ENCODE measurements at regions not wholly inside any gene's neighbourhood (a gene's known extent, or its start where the extent isn't known, plus 50 kb on each side); places are given as distances from the start of the nearest gene placed in this dataset.

DNA sequence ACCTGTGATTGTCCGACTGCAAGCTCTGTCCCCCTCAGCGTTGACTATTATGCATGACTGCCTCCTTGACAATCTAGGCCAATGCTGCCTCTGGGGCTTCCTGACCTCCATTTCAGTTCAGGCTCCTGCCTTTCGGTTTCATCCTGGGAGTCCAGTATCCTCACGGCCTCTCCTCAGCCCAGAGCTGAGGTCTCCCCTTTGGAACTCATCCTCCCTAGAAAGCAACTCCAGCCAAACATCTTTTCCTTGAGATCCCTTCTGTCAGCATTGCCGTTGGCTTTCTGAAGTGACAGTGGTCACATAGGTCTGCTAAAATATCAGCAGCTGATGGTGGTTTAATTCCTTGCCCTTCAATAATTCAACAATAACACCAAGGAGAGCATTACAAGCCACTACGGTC lies 519.1 kb upstream of the NBEA start:
- TF ChIP-seq, protein P1, sequence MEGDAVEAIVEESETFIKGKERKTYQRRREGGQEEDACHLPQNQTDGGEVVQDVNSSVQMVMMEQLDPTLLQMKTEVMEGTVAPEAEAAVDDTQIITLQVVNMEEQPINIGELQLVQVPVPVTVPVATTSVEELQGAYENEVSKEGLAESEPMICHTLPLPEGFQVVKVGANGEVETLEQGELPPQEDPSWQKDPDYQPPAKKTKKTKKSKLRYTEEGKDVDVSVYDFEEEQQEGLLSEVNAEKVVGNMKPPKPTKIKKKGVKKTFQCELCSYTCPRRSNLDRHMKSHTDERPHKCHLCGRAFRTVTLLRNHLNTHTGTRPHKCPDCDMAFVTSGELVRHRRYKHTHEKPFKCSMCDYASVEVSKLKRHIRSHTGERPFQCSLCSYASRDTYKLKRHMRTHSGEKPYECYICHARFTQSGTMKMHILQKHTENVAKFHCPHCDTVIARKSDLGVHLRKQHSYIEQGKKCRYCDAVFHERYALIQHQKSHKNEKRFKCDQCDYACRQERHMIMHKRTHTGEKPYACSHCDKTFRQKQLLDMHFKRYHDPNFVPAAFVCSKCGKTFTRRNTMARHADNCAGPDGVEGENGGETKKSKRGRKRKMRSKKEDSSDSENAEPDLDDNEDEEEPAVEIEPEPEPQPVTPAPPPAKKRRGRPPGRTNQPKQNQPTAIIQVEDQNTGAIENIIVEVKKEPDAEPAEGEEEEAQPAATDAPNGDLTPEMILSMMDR (IDR thresholded peaks at IDR 0.05), result no peak
- TF ChIP-seq POLR2A (IDR thresholded peaks at IDR 0.05), result no peak

DNA sequence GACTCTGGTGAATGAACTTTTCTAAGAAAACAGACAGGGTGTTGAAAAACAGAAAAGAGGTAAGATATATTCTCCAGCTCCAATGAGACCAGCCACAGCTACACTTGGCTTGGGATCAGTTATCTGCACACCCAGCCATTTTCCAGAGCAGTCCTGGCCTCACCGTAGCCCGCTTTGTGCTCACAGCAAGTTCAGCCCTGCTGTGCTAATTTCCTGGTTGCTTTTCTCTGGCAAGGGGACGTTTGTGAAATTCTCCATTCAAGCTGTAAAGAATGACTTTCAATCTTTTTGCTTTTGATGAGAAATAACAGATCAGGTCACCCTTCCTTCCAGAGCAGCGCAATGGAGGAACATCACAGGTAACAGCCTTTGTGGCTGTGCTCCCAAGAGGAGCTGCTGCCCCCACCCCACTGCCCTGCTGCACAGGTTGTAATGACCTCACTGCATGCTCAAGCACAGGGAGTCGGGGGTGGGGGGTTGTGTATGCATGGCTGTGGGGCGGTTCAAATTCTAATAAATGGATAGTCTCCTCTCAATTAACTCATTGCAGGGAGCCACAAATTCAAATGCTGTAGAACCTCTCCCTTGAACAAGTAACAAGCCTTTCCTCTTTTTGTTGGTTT lies 516.6 kb upstream of the NBEA start:
- H3K9me3 ChIP-seq, result no peaks in the 10 kb centered on the region
- no peaks in the 10 kb centered on the region for H3K4me1 ChIP-seq
- H3K4me3 ChIP-seq, result no peak overlapping the region
- intact Hi-C loops (cut with DNase I; ENCODE audit: low total_unique reads), result no loop called here
- DNase-seq, result no peak
- no peak overlapping the region for H3K27ac ChIP-seq
- H3K27me3 ChIP-seq, result no peaks in the 10 kb centered on the region
- no peaks in the 10 kb centered on the region for H3K36me3 ChIP-seq (ENCODE audit: low read depth, missing control alignments)
- WGBS, 2 donors, result 75 to 79% methylated on average over 6 of the region's 6 CpGs
- TF ChIP-seq POLR2A (IDR thresholded peaks at IDR 0.05), result no peak
- TF ChIP-seq, protein P1 (IDR thresholded peaks at IDR 0.05), result no peak

More for the DNA sequence above, 519.1 kb upstream of the NBEA start:
- Histone ChIP-seq H3K4me1 (no peaks in the 10 kb centered on the region), H3K4me3 (no peak overlapping the region), H3K36me3 (ENCODE audit: low read depth, missing control alignments) (no peaks in the 10 kb centered on the region), H3K27me3 (no peaks in the 10 kb centered on the region), H3K9me3 (no peaks in the 10 kb centered on the region), H3K27ac (no peak overlapping the region)
- no peak for DNase-seq
- WGBS, 2 donors, result 96 to 98% methylated on average over 6 of the region's 6 CpGs
- intact Hi-C loops (cut with DNase I; ENCODE audit: low total_unique reads), result no loop called here

DNA sequence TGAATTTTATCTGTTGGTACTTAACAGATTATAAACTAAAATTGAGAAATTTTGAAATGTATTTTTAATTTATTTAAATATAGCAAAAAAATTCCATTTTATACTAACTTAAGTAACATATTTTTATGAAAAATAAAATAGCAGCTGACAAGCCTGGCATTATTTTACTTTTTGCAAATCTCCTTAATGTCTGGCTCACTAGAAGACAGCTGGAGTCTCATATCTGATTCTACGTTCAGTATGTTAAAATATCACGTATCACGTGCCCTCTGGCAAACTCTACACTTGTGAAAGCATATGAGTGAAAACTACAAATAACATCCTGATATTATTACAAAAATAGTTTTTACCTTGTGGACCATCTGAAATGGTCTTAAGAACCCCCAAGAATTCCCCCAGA lies 513.2 kb upstream of the NBEA start:
- no peak for TF ChIP-seq POLR2A (IDR thresholded peaks at IDR 0.05)
- Histone ChIP-seq H3K4me1 (no peaks in the 10 kb centered on the region), H3K4me3 (no peak overlapping the region), H3K9me3 (no peaks in the 10 kb centered on the region), H3K27ac (no peak overlapping the region), H3K27me3 (no peaks in the 10 kb centered on the region), H3K36me3 (ENCODE audit: low read depth, missing control alignments) (no peaks in the 10 kb centered on the region)
- intact Hi-C loops (cut with DNase I; ENCODE audit: low total_unique reads), result no loop called here
- 93 to 97% methylated on average over 3 of the region's 3 CpGs for WGBS, 2 donors
- no peak for DNase-seq

DNA sequence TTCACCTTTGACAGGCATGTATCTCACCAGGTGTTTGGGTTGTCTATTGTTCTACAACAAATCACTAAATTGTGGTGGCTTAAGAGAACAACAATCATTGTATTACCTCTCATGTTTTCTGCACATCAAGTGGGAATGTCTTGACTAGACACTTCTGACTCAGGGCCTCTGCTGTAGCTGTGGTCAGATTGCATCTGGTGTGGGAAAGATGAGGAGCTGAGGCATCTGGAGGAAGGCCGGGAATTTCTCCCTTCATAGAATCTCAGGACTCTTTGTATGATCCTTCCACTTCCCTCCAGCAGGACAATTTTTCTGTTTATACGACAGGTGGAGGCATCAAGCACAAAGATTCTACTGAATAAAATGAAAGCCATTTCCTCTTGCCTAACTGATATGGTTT lies 511.8 kb upstream of the NBEA start:
- Histone ChIP-seq H3K36me3 (ENCODE audit: low read depth, missing control alignments) (no peaks in the 10 kb centered on the region), H3K27ac (no peak overlapping the region), H3K9me3 (no peaks in the 10 kb centered on the region), H3K4me3 (no peak overlapping the region), H3K27me3 (no peaks in the 10 kb centered on the region), H3K4me1 (no peaks in the 10 kb centered on the region)
- TF ChIP-seq, protein P1 (IDR thresholded peaks at IDR 0.05), result no peak
- TF ChIP-seq POLR2A (IDR thresholded peaks at IDR 0.05), result no peak
- intact Hi-C loops (cut with DNase I; ENCODE audit: low total_unique reads), result no loop called here
- WGBS, 2 donors, result 48 to 91% methylated on average over 2 of the region's 2 CpGs
- no peak for DNase-seq

DNA sequence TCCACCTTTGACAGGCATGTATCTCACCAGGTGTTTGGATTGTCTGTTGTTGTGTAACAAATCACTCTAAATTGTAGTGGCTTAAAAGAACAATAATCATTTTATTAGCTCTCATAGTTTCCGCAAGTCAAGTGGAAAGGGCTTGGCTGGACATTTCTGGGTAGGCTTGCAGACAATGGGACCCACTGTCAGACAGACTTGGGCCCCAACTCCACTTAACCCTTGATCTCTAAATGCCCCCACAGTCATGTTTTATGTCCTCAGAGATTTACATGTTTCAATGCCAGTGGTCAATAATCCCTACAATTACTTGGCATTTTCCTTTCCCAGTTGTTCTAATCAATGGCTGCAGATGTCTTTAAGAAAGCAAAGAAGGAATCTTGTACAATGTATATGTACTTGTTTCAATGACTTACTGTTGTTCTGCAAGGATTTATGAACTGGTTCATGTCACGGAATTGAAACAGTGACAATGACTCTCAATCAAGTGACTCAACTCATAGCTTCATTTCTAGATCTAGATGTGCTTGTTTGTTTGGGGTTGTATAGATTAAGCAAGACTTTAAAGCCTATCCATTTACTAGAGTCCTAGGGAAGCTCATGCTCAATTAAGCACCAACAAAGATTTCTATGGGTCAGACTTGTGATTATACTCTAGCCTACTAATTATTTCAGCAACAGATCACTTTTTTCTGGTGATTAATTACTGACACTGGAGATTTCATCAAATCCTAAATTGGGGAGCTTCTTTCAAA lies 510.1 kb upstream of the NBEA start:
- no peaks in the 10 kb centered on the region for H3K4me1 ChIP-seq
- no peak overlapping the region for H3K4me3 ChIP-seq
- no peak overlapping the region for H3K27ac ChIP-seq
- DNase-seq, result no peak
- no peak for TF ChIP-seq POLR2A (IDR thresholded peaks at IDR 0.05)
- TF ChIP-seq, protein P1 (IDR thresholded peaks at IDR 0.05), result no peak
- H3K27me3 ChIP-seq, result no peaks in the 10 kb centered on the region
- intact Hi-C loops (cut with DNase I; ENCODE audit: low total_unique reads), result no loop called here
- H3K36me3 ChIP-seq (ENCODE audit: low read depth, missing control alignments), result no peaks in the 10 kb centered on the region
- WGBS, 2 donors, result 85 to 88% methylated on average over 2 of the region's 2 CpGs
- H3K9me3 ChIP-seq, result no peaks in the 10 kb centered on the region

Data from testis (tissue), 2 donors.